Right atrium auricular region (tissue), 2 donors: ENCODE measurements at regions not wholly inside any gene's neighbourhood (a gene's known extent, or its start where the extent isn't known, plus 50 kb on each side); places are given as distances from the start of the nearest gene placed in this dataset.
A peak's percentile ranks its signal among the peaks of the same experiment; 100 is the strongest.

ENCODE experiments used
- DNase-seq: peaks from one replicate; pipeline ENCODE4 v3.0.0-alpha.2; 2019; ENCODE audit warnings: low spot score
- H3K27ac ChIP-seq, 2 donors: fragments of 200-600 bp; sonication (generic); 1 replicate in 1 of 2; 2 replicates in 1 of 2; pipeline ENCODE4 v1.5.1; 2016 to 2019
- H3K27me3 ChIP-seq, 2 donors: fragments of 200-600 bp; sonication (generic); one replicate each; pipeline versions ENCODE4 v1.5.1 to v1.6.0; 2017 to 2019
- H3K36me3 ChIP-seq: fragments of 200-600 bp; sonication (generic); one replicate; pipeline ENCODE4 v1.5.1; 2016
- H3K4me1 ChIP-seq, 2 donors: fragments of 200-600 bp; sonication (generic); one replicate each; pipeline versions ENCODE4 v1.5.1 to v1.6.0; 2017 to 2019
- H3K4me3 ChIP-seq, 2 donors: fragments of 200-600 bp; sonication (generic); 1 replicate in 1 of 2; 2 replicates in 1 of 2; pipeline ENCODE4 v1.5.1; 2017 to 2019; ENCODE audit warnings: mild to moderate bottlenecking in 1 of 2, moderate library complexity in 1 of 2
- H3K9me3 ChIP-seq, 2 donors: fragments of 200-600 bp; sonication (generic); one replicate each; pipeline ENCODE4 v1.5.1; 2019
- TF ChIP-seq, protein P1 (sequence below), 2 donors: fragments of 200-600 bp; sonication (generic); IDR thresholded peaks; one replicate each; pipeline ENCODE4 v1.5.1; 2019; ENCODE audit warnings: antibody characterized with exemption in 2 of 2

DNA sequence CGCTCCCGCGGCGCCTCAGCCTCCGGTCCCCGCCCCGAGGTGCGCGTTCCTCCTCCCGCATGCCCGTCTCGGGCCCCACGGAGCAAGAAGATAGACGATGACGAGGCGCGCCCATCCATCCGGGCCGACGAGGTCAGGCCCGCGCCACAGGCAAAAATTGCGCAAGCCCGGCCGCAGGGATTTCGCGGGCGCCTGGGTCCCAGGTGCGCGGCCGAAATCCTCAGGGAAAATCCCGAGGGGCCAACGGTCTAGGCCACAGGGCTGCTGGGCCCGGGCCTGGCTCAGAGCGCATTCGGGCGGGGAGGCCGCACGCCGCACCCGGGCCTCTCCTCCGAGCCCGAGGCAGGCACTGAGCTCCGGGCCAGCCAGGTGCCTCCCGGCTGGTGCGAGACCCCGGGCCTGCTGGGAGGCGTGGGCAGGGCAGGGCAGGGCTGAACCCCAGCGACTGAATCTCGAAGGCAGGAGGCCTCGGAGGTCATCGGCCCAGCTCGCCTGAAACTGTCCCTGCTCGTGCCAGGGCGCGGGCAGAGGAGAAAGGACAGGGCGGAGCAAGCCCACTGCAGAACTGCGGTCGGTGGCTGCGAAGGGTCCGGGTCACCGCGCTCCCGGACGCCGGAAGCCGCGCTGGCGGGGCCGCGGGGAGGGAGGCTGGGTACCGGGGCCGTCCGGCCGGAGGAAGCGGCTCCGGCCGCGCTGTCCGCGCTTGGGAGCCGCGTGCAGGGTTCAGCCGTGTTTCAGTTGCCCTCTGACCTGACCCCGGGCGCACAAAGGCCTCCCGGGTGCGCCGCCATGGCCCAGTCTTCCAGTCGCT lies 66.8 kb downstream of the FOXD1 start:
- TF ChIP-seq, protein P1, sequence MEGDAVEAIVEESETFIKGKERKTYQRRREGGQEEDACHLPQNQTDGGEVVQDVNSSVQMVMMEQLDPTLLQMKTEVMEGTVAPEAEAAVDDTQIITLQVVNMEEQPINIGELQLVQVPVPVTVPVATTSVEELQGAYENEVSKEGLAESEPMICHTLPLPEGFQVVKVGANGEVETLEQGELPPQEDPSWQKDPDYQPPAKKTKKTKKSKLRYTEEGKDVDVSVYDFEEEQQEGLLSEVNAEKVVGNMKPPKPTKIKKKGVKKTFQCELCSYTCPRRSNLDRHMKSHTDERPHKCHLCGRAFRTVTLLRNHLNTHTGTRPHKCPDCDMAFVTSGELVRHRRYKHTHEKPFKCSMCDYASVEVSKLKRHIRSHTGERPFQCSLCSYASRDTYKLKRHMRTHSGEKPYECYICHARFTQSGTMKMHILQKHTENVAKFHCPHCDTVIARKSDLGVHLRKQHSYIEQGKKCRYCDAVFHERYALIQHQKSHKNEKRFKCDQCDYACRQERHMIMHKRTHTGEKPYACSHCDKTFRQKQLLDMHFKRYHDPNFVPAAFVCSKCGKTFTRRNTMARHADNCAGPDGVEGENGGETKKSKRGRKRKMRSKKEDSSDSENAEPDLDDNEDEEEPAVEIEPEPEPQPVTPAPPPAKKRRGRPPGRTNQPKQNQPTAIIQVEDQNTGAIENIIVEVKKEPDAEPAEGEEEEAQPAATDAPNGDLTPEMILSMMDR (IDR thresholded peaks at IDR 0.05): no peak
- Histone ChIP-seq H3K36me3 (no peaks in the 10 kb centered on the region), H3K4me1 (peaks cover 0 to 17% of the 10 kb centered on the region in 2 donors), H3K9me3 (peaks cover 0 to 24% of the 10 kb centered on the region in 2 donors), H3K27me3 (peaks cover 23 to 28% of the 10 kb centered on the region in 2 donors), H3K4me3 (peak overlapping the region; percentile 2 to 40), H3K27ac (no peak overlapping the region)
- DNase-seq: no peak

DNA sequence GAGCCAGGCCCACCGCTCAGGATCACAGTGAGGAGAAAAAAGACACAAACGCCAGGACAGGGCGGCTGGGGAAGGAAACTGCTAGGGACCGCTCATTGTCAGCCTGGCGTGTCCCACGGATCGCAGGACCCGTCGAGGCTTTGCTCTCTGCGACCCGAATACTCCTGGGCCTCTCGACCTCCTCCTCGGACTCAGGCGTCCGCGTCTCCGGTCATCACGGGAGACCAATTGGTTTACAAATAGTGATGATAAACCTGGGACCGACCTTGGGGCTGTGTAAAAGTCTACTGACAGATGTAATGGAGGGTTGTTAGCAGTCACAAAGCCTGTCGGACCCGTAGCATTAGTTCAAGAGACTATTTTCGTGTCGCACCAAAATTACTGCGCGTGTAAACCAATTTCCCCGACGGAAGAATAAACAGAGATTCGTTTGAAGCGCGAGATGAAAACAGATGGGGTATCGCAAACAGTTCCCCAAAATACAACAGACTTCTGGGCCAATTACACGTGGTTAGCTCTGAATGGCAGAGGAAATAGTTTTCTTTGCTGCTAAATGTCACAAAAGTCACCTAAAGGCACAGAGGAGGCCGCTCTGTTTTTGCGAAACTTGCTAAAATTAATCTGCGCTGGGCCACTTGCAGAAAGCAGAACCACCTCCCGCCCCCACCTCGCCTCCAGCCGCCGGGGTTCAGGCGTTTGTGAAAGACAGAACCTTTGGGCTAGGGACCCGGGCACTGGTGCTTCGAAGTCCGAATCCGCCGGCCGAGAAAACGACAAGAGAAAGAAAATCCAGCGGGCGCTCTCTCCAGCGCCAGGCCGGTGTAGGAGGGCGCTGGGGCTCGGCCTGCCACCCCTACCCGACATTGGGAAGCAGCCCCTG lies 67.6 kb downstream of the FOXD1 start:
- H3K9me3 ChIP-seq: peaks cover 0 to 20% of the 10 kb centered on the region in 2 donors
- TF ChIP-seq, protein P1 (IDR thresholded peaks at IDR 0.05): no peak
- peak overlapping the region in 1 of 2 donors; percentile 40 for H3K4me3 ChIP-seq
- peaks cover 0 to 17% of the 10 kb centered on the region in 2 donors for H3K4me1 ChIP-seq
- no peak overlapping the region for H3K27ac ChIP-seq
- DNase-seq: no peak
- H3K36me3 ChIP-seq: no peaks in the 10 kb centered on the region
- H3K27me3 ChIP-seq: peaks cover 23 to 28% of the 10 kb centered on the region in 2 donors

DNA sequence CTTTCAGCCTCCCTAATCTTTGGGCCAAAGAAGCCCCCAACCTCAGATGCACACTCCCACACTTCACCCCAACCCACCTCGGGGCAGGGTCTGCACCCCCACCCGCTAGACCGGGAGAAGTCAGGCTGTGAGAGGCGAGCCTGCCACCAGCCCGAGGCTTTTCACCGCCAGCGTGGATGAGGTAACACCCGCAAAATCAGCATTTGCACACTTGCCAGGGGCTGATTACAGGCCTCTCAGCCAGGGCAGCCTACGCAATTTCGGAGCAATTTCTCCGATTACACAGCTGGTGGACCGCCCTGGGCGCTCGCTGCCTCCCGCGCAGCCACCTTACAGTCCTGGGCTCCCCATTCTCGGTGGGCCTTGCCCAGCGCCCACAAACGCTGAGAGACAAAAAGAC lies 68.5 kb downstream of the FOXD1 start:
- Histone ChIP-seq H3K27ac (no peak overlapping the region), H3K4me1 (peaks cover 0 to 17% of the 10 kb centered on the region in 2 donors), H3K9me3 (peaks cover 0 to 11% of the 10 kb centered on the region in 2 donors), H3K27me3 (peaks cover 23 to 28% of the 10 kb centered on the region in 2 donors), H3K36me3 (no peaks in the 10 kb centered on the region), H3K4me3 (no peak overlapping the region)
- TF ChIP-seq, protein P1 (IDR thresholded peaks at IDR 0.05): no peak
- DNase-seq: no peak

DNA sequence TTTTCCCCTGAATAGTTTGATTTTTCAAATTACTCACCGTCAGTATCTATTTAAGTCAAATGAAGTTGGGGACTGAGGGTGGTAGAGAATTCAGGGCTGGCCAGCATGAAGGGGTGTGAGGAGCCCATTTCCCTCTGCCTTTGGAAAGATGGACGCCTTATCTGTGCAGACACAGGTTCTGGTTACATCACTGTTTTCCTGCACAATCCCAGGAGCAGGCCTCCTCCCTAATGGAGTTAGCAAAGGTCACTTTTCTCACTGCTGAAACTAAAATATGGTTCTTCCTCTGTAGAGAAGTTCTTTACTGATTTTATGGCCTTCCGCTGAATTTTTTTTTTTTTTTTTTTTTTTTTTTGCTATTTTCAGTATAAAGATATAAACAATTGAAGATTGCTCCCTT lies 69.1 kb downstream of the FOXD1 start:
- no peak overlapping the region for H3K27ac ChIP-seq
- TF ChIP-seq, protein P1 (IDR thresholded peaks at IDR 0.05): no peak
- peaks cover 0 to 17% of the 10 kb centered on the region in 2 donors for H3K4me1 ChIP-seq
- peaks cover 0 to 5% of the 10 kb centered on the region in 2 donors for H3K9me3 ChIP-seq
- H3K36me3 ChIP-seq: no peaks in the 10 kb centered on the region
- no peak for DNase-seq
- no peak overlapping the region for H3K4me3 ChIP-seq
- peaks cover 23 to 28% of the 10 kb centered on the region in 2 donors for H3K27me3 ChIP-seq

DNA sequence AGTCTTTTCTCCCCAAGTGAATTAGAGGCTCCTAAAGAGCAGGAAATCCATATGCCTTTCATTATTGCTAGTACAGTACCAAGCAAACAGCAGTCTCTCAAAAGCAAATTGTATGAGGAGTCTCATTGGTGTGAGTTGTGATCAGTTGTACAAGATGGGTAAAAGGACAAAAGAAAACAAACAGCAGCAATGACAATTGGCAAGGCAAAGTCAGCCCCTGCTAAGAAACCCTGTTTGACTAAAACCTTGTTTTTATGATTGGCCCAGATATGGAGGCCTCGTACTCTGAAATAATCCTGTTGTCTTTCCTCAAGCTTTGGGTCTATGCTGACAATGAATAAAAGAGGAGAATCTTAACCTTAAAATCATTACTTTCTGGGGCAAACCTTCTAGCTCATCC lies 69.8 kb downstream of the FOXD1 start:
- no peaks in the 10 kb centered on the region for H3K36me3 ChIP-seq
- TF ChIP-seq, protein P1 (IDR thresholded peaks at IDR 0.05): no peak
- peaks cover 23 to 28% of the 10 kb centered on the region in 2 donors for H3K27me3 ChIP-seq
- H3K27ac ChIP-seq: no peak overlapping the region
- H3K9me3 ChIP-seq: no peaks in the 10 kb centered on the region
- H3K4me1 ChIP-seq: peaks cover 0 to 17% of the 10 kb centered on the region in 2 donors
- no peak overlapping the region for H3K4me3 ChIP-seq
- DNase-seq: no peak
